GM12865 (cell line): ENCODE measurements at regions not wholly inside any gene's neighbourhood (a gene's known extent, or its start where the extent isn't known, plus 50 kb on each side); places are given as distances from the start of the nearest gene placed in this dataset.

Experiments
- DNase-seq: peaks from one replicate; pipeline ENCODE4 v3.0.0; 2010; ENCODE audit warnings: low read depth
- H3K4me3 ChIP-seq: 2 replicates; pipeline ENCODE4 v1.5.1; 2011; ENCODE audit warnings: mild to moderate bottlenecking, low read depth, low read length, control low read depth
- TF ChIP-seq, protein P1 (sequence below): IDR thresholded peaks from 2 replicates; pipeline ENCODE4 v1.5.1; 2011; ENCODE audit warnings: low read length, control low read depth, low read depth, inconsistent platforms; ENCODE audit not compliant: insufficient read depth; ENCODE audit errors: missing control alignments

DNA sequence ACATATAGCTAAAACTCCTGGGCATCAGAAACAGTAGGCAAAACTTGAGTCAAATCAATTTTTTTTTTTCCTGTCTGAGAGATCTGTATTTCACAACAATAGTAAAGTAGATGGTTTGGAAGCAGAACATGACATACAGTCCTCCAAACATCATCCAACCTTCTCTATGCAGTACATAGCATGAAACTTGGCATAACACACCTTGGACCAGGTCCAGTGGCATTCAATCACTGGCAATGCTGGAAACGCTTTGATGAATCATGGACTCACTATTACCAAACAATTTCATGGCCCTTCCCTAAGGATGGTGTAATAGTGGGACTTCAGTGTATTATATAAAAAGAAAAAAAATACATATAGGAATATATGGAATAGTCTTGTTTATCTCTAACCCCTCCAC lies 154.6 kb downstream of the FMR1NB start:
- TF ChIP-seq, protein P1, sequence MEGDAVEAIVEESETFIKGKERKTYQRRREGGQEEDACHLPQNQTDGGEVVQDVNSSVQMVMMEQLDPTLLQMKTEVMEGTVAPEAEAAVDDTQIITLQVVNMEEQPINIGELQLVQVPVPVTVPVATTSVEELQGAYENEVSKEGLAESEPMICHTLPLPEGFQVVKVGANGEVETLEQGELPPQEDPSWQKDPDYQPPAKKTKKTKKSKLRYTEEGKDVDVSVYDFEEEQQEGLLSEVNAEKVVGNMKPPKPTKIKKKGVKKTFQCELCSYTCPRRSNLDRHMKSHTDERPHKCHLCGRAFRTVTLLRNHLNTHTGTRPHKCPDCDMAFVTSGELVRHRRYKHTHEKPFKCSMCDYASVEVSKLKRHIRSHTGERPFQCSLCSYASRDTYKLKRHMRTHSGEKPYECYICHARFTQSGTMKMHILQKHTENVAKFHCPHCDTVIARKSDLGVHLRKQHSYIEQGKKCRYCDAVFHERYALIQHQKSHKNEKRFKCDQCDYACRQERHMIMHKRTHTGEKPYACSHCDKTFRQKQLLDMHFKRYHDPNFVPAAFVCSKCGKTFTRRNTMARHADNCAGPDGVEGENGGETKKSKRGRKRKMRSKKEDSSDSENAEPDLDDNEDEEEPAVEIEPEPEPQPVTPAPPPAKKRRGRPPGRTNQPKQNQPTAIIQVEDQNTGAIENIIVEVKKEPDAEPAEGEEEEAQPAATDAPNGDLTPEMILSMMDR: no peak
- H3K4me3 ChIP-seq: no peak overlapping the region
- no peak for DNase-seq

DNA sequence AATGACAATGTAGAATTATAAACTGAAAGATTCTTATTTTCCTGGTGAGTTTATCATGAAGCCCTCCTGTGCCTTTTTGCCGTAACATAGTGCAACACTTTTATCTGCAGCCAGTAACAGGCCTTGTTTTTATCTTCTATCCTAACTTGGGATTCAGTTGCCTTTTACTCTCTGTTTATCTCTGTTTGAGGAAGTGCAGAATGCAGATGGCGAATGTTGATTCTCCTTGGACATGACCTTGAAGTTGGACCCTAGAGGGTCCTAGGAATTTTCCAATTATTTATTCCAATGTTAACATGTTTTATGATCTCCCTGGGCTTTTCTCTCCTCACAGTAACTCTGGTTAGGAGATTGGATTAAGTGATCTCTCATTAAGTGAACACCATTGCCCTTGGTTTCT lies 165.0 kb downstream of the FMR1NB start:
- no peak for DNase-seq
- no peak overlapping the region for H3K4me3 ChIP-seq
- TF ChIP-seq, protein P1: no peak

DNA sequence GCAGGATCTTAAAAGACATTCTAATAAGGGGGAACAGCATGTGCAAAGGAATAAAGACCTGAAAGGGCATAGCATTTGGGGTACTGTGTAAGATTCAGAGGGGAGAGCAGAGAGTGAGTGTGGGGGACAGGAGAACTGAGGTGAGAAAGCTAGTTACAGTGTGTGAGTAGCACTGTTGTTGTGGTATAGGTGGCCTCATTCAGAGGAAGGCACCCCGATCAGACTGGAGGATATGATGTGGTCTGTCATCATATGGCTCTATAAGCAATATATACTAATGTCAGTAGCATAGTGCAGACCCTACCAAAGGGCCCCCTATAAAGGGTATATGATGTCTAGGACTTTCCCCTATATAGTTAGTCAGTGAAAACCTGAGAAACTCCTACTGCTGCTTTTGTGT lies 175.8 kb downstream of the FMR1NB start:
- TF ChIP-seq, protein P1: no peak
- no peak overlapping the region for H3K4me3 ChIP-seq
- DNase-seq: no peak

DNA sequence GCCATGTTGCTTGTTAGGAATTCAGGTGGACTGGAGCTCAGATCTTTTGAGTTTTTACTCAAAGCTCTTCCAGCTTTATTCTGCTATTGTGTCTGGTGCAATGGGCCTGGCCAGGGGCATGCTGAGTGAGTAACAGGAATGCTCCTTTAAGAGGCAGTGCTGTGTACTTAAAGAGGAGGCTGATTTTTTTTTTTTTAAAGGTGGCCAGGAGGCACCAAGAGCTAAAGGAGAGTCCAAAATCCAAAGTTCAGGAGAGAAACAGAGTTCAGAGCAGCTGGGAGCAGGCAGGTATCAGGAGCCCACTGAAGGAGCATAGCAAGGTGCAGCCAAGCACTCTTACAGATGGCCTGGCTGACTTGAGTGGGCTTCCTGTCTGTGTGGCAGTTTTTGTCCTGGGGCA lies 178.7 kb downstream of the FMR1NB start:
- H3K4me3 ChIP-seq: no peak overlapping the region
- TF ChIP-seq, protein P1: no peak
- no peak for DNase-seq

DNA sequence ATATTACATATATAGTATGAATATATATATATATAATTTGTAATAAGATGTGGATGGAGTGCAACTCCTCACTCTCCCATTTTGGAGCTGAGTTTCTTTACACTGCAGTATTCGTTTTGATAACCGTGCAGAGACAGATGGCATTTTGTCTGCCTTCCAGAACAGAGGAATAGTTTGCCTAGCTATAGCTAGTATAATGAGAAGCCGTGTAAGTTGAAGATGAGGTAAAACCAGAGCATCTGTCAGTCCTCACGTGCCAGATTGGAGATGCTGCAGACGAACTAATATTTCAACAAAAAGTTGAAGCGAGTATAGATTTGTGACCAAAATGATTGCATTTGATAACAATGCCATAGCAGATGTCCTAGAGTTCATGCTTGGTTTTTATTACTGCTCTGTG lies 180.6 kb downstream of the FMR1NB start:
- no peak overlapping the region for H3K4me3 ChIP-seq
- DNase-seq: no peak
- TF ChIP-seq, protein P1: no peak

- H3K4me3 ChIP-seq: no peak overlapping the region
- TF ChIP-seq, protein P1: no peak
- no peak for DNase-seq
Observed at GRCh38 chrX:148185631-148186030, 204.5 kb downstream of the FMR1NB start.

GRCh38 chrX:148192547-148192946 lies 211.4 kb downstream of the FMR1NB start:
- DNase-seq: no peak
- no peak overlapping the region for H3K4me3 ChIP-seq
- TF ChIP-seq, protein P1: no peak
